ENCODE measurements at regions not wholly inside any gene's neighbourhood (a gene's known extent, or its start where the extent isn't known, plus 50 kb on each side); places are given as distances from the start of the nearest gene placed in this dataset.

DNA sequence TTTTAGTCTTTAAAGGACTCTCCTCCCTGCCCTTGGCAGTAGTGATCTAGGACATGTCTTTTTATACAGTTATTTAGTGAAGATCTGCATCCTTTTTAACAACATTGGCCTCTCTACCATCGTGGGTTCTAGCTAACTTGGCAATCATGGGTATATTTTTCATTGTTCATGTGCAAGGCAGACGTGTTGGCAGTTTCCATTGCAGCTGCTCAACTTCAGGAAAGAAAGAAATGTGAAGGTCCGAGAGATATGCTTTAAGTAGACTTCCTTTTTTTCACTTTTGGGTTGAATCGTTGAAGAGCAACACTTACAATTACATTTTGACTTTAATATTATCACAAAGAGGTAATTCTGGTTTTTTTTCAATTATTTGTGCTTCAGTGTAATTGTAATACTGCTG lies 172.6 kb downstream of the SATB1 start:
- TF ChIP-seq, protein P1, sequence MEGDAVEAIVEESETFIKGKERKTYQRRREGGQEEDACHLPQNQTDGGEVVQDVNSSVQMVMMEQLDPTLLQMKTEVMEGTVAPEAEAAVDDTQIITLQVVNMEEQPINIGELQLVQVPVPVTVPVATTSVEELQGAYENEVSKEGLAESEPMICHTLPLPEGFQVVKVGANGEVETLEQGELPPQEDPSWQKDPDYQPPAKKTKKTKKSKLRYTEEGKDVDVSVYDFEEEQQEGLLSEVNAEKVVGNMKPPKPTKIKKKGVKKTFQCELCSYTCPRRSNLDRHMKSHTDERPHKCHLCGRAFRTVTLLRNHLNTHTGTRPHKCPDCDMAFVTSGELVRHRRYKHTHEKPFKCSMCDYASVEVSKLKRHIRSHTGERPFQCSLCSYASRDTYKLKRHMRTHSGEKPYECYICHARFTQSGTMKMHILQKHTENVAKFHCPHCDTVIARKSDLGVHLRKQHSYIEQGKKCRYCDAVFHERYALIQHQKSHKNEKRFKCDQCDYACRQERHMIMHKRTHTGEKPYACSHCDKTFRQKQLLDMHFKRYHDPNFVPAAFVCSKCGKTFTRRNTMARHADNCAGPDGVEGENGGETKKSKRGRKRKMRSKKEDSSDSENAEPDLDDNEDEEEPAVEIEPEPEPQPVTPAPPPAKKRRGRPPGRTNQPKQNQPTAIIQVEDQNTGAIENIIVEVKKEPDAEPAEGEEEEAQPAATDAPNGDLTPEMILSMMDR (conservative IDR thresholded peaks at IDR 0.05), result no peak
- Mint-ChIP-seq H3K27me3 (no peaks in the 10 kb centered on the region), H3K36me3 (peaks cover 4% of the 10 kb centered on the region), H3K9me3 (peaks cover 4% of the 10 kb centered on the region), H3K4me3 (no peak overlapping the region), H3K4me1 (ENCODE audit: unreplicated experiment) (peaks cover under 1% of the 10 kb centered on the region), H3K27ac (no peak overlapping the region)
- DNase-seq (ENCODE audit: extremely low spot score, unreplicated experiment), result no peak

DNA sequence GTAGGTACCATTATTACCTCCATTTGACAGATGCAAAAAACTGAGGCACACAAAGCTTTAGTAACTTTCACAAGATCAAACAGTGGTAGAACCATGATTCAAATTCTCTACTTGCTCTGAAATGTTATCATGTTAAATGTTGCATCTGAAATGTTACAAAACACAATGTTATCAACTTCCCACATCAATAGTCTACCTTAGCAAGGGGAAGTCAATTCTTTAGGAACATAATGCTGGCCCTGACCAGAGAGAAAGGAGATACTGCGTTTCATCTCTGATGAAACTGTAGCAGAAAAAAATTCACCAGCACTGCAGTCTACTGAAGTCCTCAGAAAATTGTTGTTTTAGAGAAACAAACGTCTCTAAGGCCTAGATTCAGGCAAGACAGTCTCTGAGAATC lies 174.1 kb downstream of the SATB1 start:
- H3K4me3 Mint-ChIP-seq, result no peak overlapping the region
- H3K36me3 Mint-ChIP-seq, result peaks cover 4% of the 10 kb centered on the region
- no peaks in the 10 kb centered on the region for H3K27me3 Mint-ChIP-seq
- H3K27ac Mint-ChIP-seq, result no peak overlapping the region
- peaks cover 15% of the 10 kb centered on the region for H3K4me1 Mint-ChIP-seq (ENCODE audit: unreplicated experiment)
- DNase-seq (ENCODE audit: extremely low spot score, unreplicated experiment), result no peak
- TF ChIP-seq, protein P1 (conservative IDR thresholded peaks at IDR 0.05), result no peak
- H3K9me3 Mint-ChIP-seq, result peaks cover 4% of the 10 kb centered on the region

DNA sequence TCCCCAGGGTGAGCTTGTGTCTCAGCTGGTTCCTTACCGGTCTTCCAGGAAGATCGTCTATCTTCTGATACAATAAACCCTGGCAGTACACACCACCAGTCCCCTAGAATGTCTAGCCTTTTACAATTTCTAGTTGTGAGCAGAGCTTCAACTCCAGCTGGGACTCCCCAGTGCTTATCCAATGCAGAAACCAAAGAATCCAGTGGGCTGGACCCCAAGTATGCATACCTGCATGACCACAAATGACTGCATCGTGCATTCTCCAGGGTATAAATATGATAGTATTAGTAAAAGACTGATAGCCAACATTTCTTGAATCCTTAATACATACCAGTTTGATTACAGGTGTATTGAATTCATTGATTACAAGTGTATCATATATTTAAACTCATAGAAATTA lies 176.0 kb downstream of the SATB1 start:
- no peak for DNase-seq (ENCODE audit: extremely low spot score, unreplicated experiment)
- Mint-ChIP-seq H3K36me3 (peaks cover 4% of the 10 kb centered on the region), H3K27ac (no peak overlapping the region), H3K9me3 (peaks cover 4% of the 10 kb centered on the region), H3K4me1 (ENCODE audit: unreplicated experiment) (peaks cover 15% of the 10 kb centered on the region), H3K27me3 (no peaks in the 10 kb centered on the region), H3K4me3 (no peak overlapping the region)
- TF ChIP-seq, protein P1 (conservative IDR thresholded peaks at IDR 0.05), result no peak

DNA sequence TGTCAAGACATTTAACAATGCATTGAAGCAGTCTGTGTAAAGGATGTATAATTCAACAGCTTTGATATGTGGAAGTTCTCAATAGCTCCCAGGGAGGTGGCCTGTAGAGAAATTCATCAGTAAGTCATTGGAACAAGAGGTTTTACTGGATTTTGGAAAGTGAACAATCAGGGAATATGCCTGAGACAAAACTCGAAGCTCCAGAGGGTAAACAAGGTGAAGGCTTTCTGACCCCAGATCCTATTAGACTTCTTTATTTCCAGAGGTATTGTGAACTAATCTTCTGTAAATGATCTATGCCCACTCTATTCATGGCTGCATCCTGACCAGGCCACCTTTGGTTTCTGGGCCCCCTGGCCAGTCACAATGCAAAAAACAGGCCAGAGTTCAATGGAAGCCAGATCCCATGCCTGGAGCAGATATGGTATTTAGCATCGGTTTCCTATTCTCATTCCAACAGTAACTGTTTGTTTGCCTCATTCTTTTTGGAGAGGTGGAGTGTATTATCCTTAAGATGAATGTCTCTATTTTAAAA lies 177.3 kb downstream of the SATB1 start:
- H3K4me3 Mint-ChIP-seq, result no peak overlapping the region
- peaks cover 15% of the 10 kb centered on the region for H3K4me1 Mint-ChIP-seq (ENCODE audit: unreplicated experiment)
- peaks cover 4% of the 10 kb centered on the region for H3K36me3 Mint-ChIP-seq
- peaks cover 4% of the 10 kb centered on the region for H3K9me3 Mint-ChIP-seq
- H3K27ac Mint-ChIP-seq, result no peak overlapping the region
- DNase-seq (ENCODE audit: extremely low spot score, unreplicated experiment), result no peak
- TF ChIP-seq, protein P1 (conservative IDR thresholded peaks at IDR 0.05), result no peak
- no peaks in the 10 kb centered on the region for H3K27me3 Mint-ChIP-seq

DNA sequence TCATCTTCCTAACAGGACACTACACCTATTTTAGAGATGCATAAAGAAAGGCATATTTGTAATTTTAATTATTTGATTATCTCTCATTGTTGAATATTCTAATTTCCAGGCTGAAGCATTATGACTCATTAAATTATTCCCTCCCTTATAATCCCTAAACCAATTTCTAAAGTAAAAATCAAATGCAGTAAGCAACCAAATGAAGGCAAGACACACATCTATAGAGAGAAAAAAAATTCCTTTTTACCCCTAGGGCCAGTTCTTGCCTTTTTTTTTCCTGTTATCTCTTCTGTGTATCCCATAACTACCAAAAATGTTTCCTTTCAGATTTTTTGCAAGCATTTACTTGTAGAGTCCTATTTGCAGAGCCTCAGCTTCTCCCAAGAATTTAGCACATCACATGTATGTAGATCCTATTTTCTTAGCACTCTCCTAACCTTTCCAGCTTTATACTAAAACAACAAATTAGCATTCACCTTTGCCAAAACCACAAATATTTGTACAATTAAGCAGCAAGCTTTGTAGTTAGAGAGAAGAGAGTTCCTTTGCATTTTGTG lies 177.9 kb downstream of the SATB1 start:
- peaks cover 4% of the 10 kb centered on the region for H3K36me3 Mint-ChIP-seq
- peaks cover 15% of the 10 kb centered on the region for H3K4me1 Mint-ChIP-seq (ENCODE audit: unreplicated experiment)
- H3K9me3 Mint-ChIP-seq, result peaks cover 4% of the 10 kb centered on the region
- H3K4me3 Mint-ChIP-seq, result no peak overlapping the region
- H3K27ac Mint-ChIP-seq, result no peak overlapping the region
- TF ChIP-seq, protein P1 (conservative IDR thresholded peaks at IDR 0.05), result no peak
- H3K27me3 Mint-ChIP-seq, result no peaks in the 10 kb centered on the region
- DNase-seq (ENCODE audit: extremely low spot score, unreplicated experiment), result no peak
